Fibroblast of the aortic adventitia (primary cell): ENCODE measurements at regions not wholly inside any gene's neighbourhood (a gene's known extent, or its start where the extent isn't known, plus 50 kb on each side); places are given as distances from the start of the nearest gene placed in this dataset.
A peak's percentile ranks its signal among the peaks of the same experiment; 100 is the strongest.

ENCODE experiments used
- DNase-seq: peaks from one replicate; pipeline ENCODE4 v3.0.0-alpha.2; 2010; ENCODE audit warnings: low read depth
- H3K4me3 ChIP-seq: 2 replicates; pipeline ENCODE4 v1.5.1; 2011; ENCODE audit warnings: low read depth, mild to moderate bottlenecking, control low read depth, low read length, moderate library complexity
- TF ChIP-seq, protein P1 (sequence below): IDR thresholded peaks from 2 replicates; pipeline ENCODE4 v1.5.1; 2011; ENCODE audit warnings: mild to moderate bottlenecking, low read length, control low read depth, inconsistent platforms; ENCODE audit not compliant: insufficient read depth

- TF ChIP-seq, protein P1, sequence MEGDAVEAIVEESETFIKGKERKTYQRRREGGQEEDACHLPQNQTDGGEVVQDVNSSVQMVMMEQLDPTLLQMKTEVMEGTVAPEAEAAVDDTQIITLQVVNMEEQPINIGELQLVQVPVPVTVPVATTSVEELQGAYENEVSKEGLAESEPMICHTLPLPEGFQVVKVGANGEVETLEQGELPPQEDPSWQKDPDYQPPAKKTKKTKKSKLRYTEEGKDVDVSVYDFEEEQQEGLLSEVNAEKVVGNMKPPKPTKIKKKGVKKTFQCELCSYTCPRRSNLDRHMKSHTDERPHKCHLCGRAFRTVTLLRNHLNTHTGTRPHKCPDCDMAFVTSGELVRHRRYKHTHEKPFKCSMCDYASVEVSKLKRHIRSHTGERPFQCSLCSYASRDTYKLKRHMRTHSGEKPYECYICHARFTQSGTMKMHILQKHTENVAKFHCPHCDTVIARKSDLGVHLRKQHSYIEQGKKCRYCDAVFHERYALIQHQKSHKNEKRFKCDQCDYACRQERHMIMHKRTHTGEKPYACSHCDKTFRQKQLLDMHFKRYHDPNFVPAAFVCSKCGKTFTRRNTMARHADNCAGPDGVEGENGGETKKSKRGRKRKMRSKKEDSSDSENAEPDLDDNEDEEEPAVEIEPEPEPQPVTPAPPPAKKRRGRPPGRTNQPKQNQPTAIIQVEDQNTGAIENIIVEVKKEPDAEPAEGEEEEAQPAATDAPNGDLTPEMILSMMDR: no peak
- DNase-seq: peak; percentile 60
Observed at GRCh38 chr6:168967281-168967925, 286.2 kb downstream of the THBS2 start.

GRCh38 chr6:168964138-168964835, 289.4 kb downstream of the THBS2 start:
- TF ChIP-seq, protein P1: no peak
- H3K4me3 ChIP-seq: no peak overlapping the region
- no peak for DNase-seq

More at GRCh38 chr6:168967281-168967925, 286.2 kb downstream of the THBS2 start:
- no peak overlapping the region for H3K4me3 ChIP-seq

DNA sequence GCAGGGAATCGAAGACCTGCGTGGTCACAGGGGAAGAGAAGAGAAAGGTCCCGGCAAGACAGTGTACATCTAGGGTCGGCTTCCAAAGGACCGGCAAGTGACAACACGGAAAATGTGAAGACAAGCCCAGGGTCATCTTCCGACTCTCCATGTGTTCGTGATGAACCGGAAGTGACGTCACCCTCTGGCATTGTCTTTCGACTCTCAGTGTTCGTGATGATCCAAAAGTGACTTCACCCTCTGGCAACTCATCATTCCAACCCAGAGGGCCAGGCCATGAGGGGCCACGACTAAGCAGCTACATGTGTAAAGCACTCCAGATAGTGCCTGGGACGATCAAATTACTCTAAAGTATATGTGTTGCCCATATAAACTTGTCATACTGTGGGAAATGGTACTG, 290.8 kb downstream of the THBS2 start:
- no peak overlapping the region for H3K4me3 ChIP-seq
- peak; percentile 40 for DNase-seq
- TF ChIP-seq, protein P1: no peak

DNA sequence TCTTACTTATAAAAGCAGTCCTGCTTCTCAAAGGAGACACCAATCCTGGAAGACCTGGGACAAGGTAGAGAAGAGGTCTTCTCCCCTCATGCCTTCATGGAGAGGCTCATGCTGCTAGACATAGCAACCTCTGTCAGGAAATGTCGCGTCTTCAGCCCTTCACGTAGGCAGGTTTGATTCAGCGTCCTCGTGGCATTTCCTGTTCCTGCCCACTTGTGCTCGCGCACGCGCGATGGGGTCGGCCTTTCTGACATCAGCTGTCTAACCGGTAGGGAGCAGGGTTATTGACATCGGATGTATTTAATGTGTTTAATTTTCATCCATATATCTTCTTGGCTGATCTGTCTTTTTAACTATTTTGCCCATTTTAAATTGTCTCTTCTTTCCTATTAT, 292.4 kb downstream of the THBS2 start:
- no peak for DNase-seq
- TF ChIP-seq, protein P1: no peak

GRCh38 chr6:168960551-168961263, 292.9 kb downstream of the THBS2 start:
- no peak overlapping the region for H3K4me3 ChIP-seq
- no peak for DNase-seq
- TF ChIP-seq, protein P1: no peak

More for the DNA sequence above, 292.4 kb downstream of the THBS2 start:
- no peak overlapping the region for H3K4me3 ChIP-seq

GRCh38 chr6:168959696-168960095, 293.9 kb downstream of the THBS2 start:
- TF ChIP-seq, protein P1: no peak
- H3K4me3 ChIP-seq: no peak overlapping the region
- no peak for DNase-seq
